ENCODE measurements at regions not wholly inside any gene's neighbourhood (a gene's known extent, or its start where the extent isn't known, plus 50 kb on each side); places are given as distances from the start of the nearest gene placed in this dataset.

GRCh38 chr9:108193026-108193710 lies 662.6 kb downstream of the ACTL7B start:
- H3K79me2 ChIP-seq (ENCODE audit: insufficient read depth, low read length): no peaks in the 10 kb centered on the region
- peaks cover 13% of the 10 kb centered on the region for H3K27me3 Mint-ChIP-seq (ENCODE audit: low read depth, unreplicated experiment)
- H2AFZ ChIP-seq (ENCODE audit: low read depth, low read length): no peak overlapping the region
- no peak overlapping the region for H3K4me2 ChIP-seq (ENCODE audit: low read length)
- TF ChIP-seq CTCF (IDR thresholded peaks at IDR 0.05; ENCODE audit: insufficient read depth, low read depth, low read length) (no peak), EZH2 (IDR thresholded peaks at IDR 0.05; ENCODE audit: insufficient read depth, low read length) (no peak)
- no peak for FAIRE-seq
- no peaks in the 10 kb centered on the region for H4K20me1 ChIP-seq (ENCODE audit: insufficient read depth, low read length)
- no peak overlapping the region for H3K4me3 Mint-ChIP-seq (ENCODE audit: unreplicated experiment)
- no peaks in the 10 kb centered on the region for H3K36me3 Mint-ChIP-seq (ENCODE audit: low read depth, unreplicated experiment)
- H3K27me3 ChIP-seq (ENCODE audit: insufficient read depth, low read length): no peaks in the 10 kb centered on the region
- no peak overlapping the region for H3K27ac Mint-ChIP-seq (ENCODE audit: unreplicated experiment)
- H3K4me3 ChIP-seq (ENCODE audit: insufficient read depth, low read depth, low read length): no peak overlapping the region
- no peak overlapping the region for H3K27ac ChIP-seq (ENCODE audit: low read depth, low read length)
- peaks cover 3% of the 10 kb centered on the region for H3K4me1 Mint-ChIP-seq (ENCODE audit: low read depth, unreplicated experiment)
- no peaks in the 10 kb centered on the region for H3K4me1 ChIP-seq (ENCODE audit: insufficient read depth, low read length)
- no peak overlapping the region for H3K9ac ChIP-seq (ENCODE audit: low read length)
- no peaks in the 10 kb centered on the region for H3K36me3 ChIP-seq (ENCODE audit: insufficient read depth, low read length)
- no peak for DNase-seq (ENCODE audit: low read depth)
- H3K9me3 ChIP-seq (ENCODE audit: insufficient read depth, low read depth, low read length): no peaks in the 10 kb centered on the region
- no peaks in the 10 kb centered on the region for H3K9me3 Mint-ChIP-seq (ENCODE audit: unreplicated experiment)

GRCh38 chr9:108191065-108191464 lies 664.7 kb downstream of the ACTL7B start:
- H3K9ac ChIP-seq (ENCODE audit: low read length): no peak overlapping the region
- no peaks in the 10 kb centered on the region for H3K27me3 ChIP-seq (ENCODE audit: insufficient read depth, low read length)
- Mint-ChIP-seq H3K4me1 (ENCODE audit: low read depth, unreplicated experiment) (peaks cover 6% of the 10 kb centered on the region), H3K36me3 (ENCODE audit: low read depth, unreplicated experiment) (no peaks in the 10 kb centered on the region), H3K4me3 (ENCODE audit: unreplicated experiment) (no peak overlapping the region), H3K9me3 (ENCODE audit: unreplicated experiment) (no peaks in the 10 kb centered on the region), H3K27me3 (ENCODE audit: low read depth, unreplicated experiment) (peaks cover 13% of the 10 kb centered on the region), H3K27ac (ENCODE audit: unreplicated experiment) (no peak overlapping the region)
- H3K4me1 ChIP-seq (ENCODE audit: insufficient read depth, low read length): no peaks in the 10 kb centered on the region
- H3K79me2 ChIP-seq (ENCODE audit: insufficient read depth, low read length): no peaks in the 10 kb centered on the region
- no peak for TF ChIP-seq EZH2 (IDR thresholded peaks at IDR 0.05; ENCODE audit: insufficient read depth, low read length)
- no peak for TF ChIP-seq CTCF (IDR thresholded peaks at IDR 0.05; ENCODE audit: insufficient read depth, low read depth, low read length)
- H4K20me1 ChIP-seq (ENCODE audit: insufficient read depth, low read length): no peaks in the 10 kb centered on the region
- no peak overlapping the region for H3K4me3 ChIP-seq (ENCODE audit: insufficient read depth, low read depth, low read length)
- no peak overlapping the region for H2AFZ ChIP-seq (ENCODE audit: low read depth, low read length)
- no peak overlapping the region for H3K27ac ChIP-seq (ENCODE audit: low read depth, low read length)
- H3K4me2 ChIP-seq (ENCODE audit: low read length): no peak overlapping the region
- no peak for FAIRE-seq
- DNase-seq (ENCODE audit: low read depth): no peak
- no peaks in the 10 kb centered on the region for H3K36me3 ChIP-seq (ENCODE audit: insufficient read depth, low read length)
- H3K9me3 ChIP-seq (ENCODE audit: insufficient read depth, low read depth, low read length): no peaks in the 10 kb centered on the region

GRCh38 chr9:108188976-108189375 lies 666.8 kb downstream of the ACTL7B start:
- Mint-ChIP-seq H3K36me3 (ENCODE audit: low read depth, unreplicated experiment) (no peaks in the 10 kb centered on the region), H3K27me3 (ENCODE audit: low read depth, unreplicated experiment) (peaks cover 7% of the 10 kb centered on the region), H3K4me3 (ENCODE audit: unreplicated experiment) (no peak overlapping the region), H3K4me1 (ENCODE audit: low read depth, unreplicated experiment) (peaks cover 18% of the 10 kb centered on the region), H3K9me3 (ENCODE audit: unreplicated experiment) (no peaks in the 10 kb centered on the region), H3K27ac (ENCODE audit: unreplicated experiment) (no peak overlapping the region)
- Histone ChIP-seq H3K36me3 (ENCODE audit: insufficient read depth, low read length) (no peaks in the 10 kb centered on the region), H3K9ac (ENCODE audit: low read length) (no peak overlapping the region), H3K79me2 (ENCODE audit: insufficient read depth, low read length) (no peaks in the 10 kb centered on the region), H2AFZ (ENCODE audit: low read depth, low read length) (no peak overlapping the region), H3K4me2 (ENCODE audit: low read length) (no peak overlapping the region), H3K27ac (ENCODE audit: low read depth, low read length) (no peak overlapping the region), H3K27me3 (ENCODE audit: insufficient read depth, low read length) (no peaks in the 10 kb centered on the region), H4K20me1 (ENCODE audit: insufficient read depth, low read length) (no peaks in the 10 kb centered on the region), H3K9me3 (ENCODE audit: insufficient read depth, low read depth, low read length) (no peaks in the 10 kb centered on the region), H3K4me3 (ENCODE audit: insufficient read depth, low read depth, low read length) (no peak overlapping the region), H3K4me1 (ENCODE audit: insufficient read depth, low read length) (peaks cover 10% of the 10 kb centered on the region)
- no peak for DNase-seq (ENCODE audit: low read depth)
- FAIRE-seq: no peak
- TF ChIP-seq EZH2 (IDR thresholded peaks at IDR 0.05; ENCODE audit: insufficient read depth, low read length) (no peak), CTCF (IDR thresholded peaks at IDR 0.05; ENCODE audit: insufficient read depth, low read depth, low read length) (no peak)

All from astrocyte (in vitro differentiated cells and primary cell).